ENCODE measurements at regions not wholly inside any gene's neighbourhood (a gene's known extent, or its start where the extent isn't known, plus 50 kb on each side); places are given as distances from the start of the nearest gene placed in this dataset.
"Not testable (repeated sequence)": the region's sequence is repeated elsewhere in the genome, so short reads cannot be mapped to it uniquely, and the experiment has no call there.

- Histone ChIP-seq H3K4me1 (ENCODE audit: insufficient read depth, low read length) (peaks cover 10% of the 10 kb centered on the region), H3K9me3 (ENCODE audit: control insufficient read depth in 1 of 2, insufficient read depth in 1 of 2, low read length in 2 of 2) (no peaks in the 10 kb centered on the region), H3K27ac (ENCODE audit: low read depth in 1 of 2, low read length in 2 of 2) (no peak overlapping the region), H3K36me3 (ENCODE audit: insufficient read depth, low read length) (no peaks in the 10 kb centered on the region), H3K4me3 (ENCODE audit: low read length) (no peak overlapping the region), H3K27me3 (ENCODE audit: control insufficient read depth in 1 of 2, insufficient read depth in 2 of 2, low read length in 2 of 2) (no peaks in the 10 kb centered on the region)
- POLR2A ChIA-PET: no interaction called here
- no peak overlapping the region for H3K4me3 Mint-ChIP-seq
- no peak overlapping the region for H3K27ac Mint-ChIP-seq
- no peak for DNase-seq
- intact Hi-C loops (cut with DNase I, micrococcal nuclease): no loop called here
- H3K9me3 Mint-ChIP-seq: no peaks in the 10 kb centered on the region
- TF ChIP-seq CTCF (IDR thresholded peaks at IDR 0.05): no peak
- H3K27me3 Mint-ChIP-seq: no peaks in the 10 kb centered on the region
- H3K4me1 Mint-ChIP-seq (ENCODE audit: low read depth): peaks cover 4% of the 10 kb centered on the region
- CTCF ChIA-PET: no interaction called here
- no peak for ATAC-seq (ENCODE audit: poor library complexity)
- no peaks in the 10 kb centered on the region for H3K36me3 Mint-ChIP-seq (ENCODE audit: low read depth)
Observed at GRCh38 chrX:111035991-111036390, 60.0 kb upstream of the PAK3 start.

- Histone ChIP-seq H3K27me3 (ENCODE audit: control insufficient read depth in 1 of 2, insufficient read depth in 2 of 2, low read length in 2 of 2) (no peaks in the 10 kb centered on the region), H3K4me1 (ENCODE audit: insufficient read depth, low read length) (peaks cover 3% of the 10 kb centered on the region), H3K9me3 (ENCODE audit: control insufficient read depth in 1 of 2, insufficient read depth in 1 of 2, low read length in 2 of 2) (no peaks in the 10 kb centered on the region), H3K27ac (ENCODE audit: low read depth in 1 of 2, low read length in 2 of 2) (no peak overlapping the region), H3K36me3 (ENCODE audit: insufficient read depth, low read length) (no peaks in the 10 kb centered on the region), H3K4me3 (ENCODE audit: low read length) (no peak overlapping the region)
- no peak overlapping the region for H3K27ac Mint-ChIP-seq
- no peak overlapping the region for H3K4me3 Mint-ChIP-seq
- no peaks in the 10 kb centered on the region for H3K27me3 Mint-ChIP-seq
- no peaks in the 10 kb centered on the region for H3K4me1 Mint-ChIP-seq (ENCODE audit: low read depth)
- POLR2A ChIA-PET: no interaction called here
- intact Hi-C loops (cut with DNase I, micrococcal nuclease): no loop called here
- CTCF ChIA-PET: no interaction called here
- DNase-seq (no peak), ATAC-seq (ENCODE audit: poor library complexity) (no peak)
- TF ChIP-seq CTCF (IDR thresholded peaks at IDR 0.05): no peak
- no peaks in the 10 kb centered on the region for H3K36me3 Mint-ChIP-seq (ENCODE audit: low read depth)
- no peaks in the 10 kb centered on the region for H3K9me3 Mint-ChIP-seq
Observed at GRCh38 chrX:111035256-111035655, 60.7 kb upstream of the PAK3 start.

GRCh38 chrX:111022998-111023397 lies 73.0 kb upstream of the PAK3 start:
- CTCF ChIA-PET; H3K27ac Mint-ChIP-seq; H3K4me1 Mint-ChIP-seq (ENCODE audit: low read depth); H3K36me3 Mint-ChIP-seq (ENCODE audit: low read depth); POLR2A ChIA-PET; H3K36me3 ChIP-seq (ENCODE audit: insufficient read depth, low read length); H3K27me3 Mint-ChIP-seq; DNase-seq; intact Hi-C loops (cut with DNase I, micrococcal nuclease); H3K4me3 Mint-ChIP-seq; ATAC-seq (ENCODE audit: poor library complexity); H3K27me3 ChIP-seq (ENCODE audit: control insufficient read depth in 1 of 2, insufficient read depth in 2 of 2, low read length in 2 of 2); H3K9me3 ChIP-seq (ENCODE audit: control insufficient read depth in 1 of 2, insufficient read depth in 1 of 2, low read length in 2 of 2); H3K4me1 ChIP-seq (ENCODE audit: insufficient read depth, low read length); H3K9me3 Mint-ChIP-seq; H3K27ac ChIP-seq (ENCODE audit: low read depth in 1 of 2, low read length in 2 of 2); H3K4me3 ChIP-seq (ENCODE audit: low read length): not testable (repeated sequence)

GRCh38 chrX:111020283-111020682 lies 75.7 kb upstream of the PAK3 start:
- no peaks in the 10 kb centered on the region for H3K9me3 ChIP-seq (ENCODE audit: control insufficient read depth in 1 of 2, insufficient read depth in 1 of 2, low read length in 2 of 2)
- H3K36me3 ChIP-seq (ENCODE audit: insufficient read depth, low read length): no peaks in the 10 kb centered on the region
- DNase-seq (no peak), ATAC-seq (ENCODE audit: poor library complexity) (no peak)
- TF ChIP-seq CTCF (IDR thresholded peaks at IDR 0.05): no peak
- no peak overlapping the region for H3K27ac Mint-ChIP-seq
- no peaks in the 10 kb centered on the region for H3K4me1 Mint-ChIP-seq (ENCODE audit: low read depth)
- POLR2A ChIA-PET: no interaction called here
- no peak overlapping the region for H3K4me3 Mint-ChIP-seq
- H3K27ac ChIP-seq (ENCODE audit: low read depth in 1 of 2, low read length in 2 of 2): no peak overlapping the region
- H3K4me1 ChIP-seq (ENCODE audit: insufficient read depth, low read length): no peaks in the 10 kb centered on the region
- peaks cover 3% of the 10 kb centered on the region for H3K9me3 Mint-ChIP-seq
- peaks cover 12% of the 10 kb centered on the region for H3K27me3 Mint-ChIP-seq
- H3K4me3 ChIP-seq (ENCODE audit: low read length): no peak overlapping the region
- CTCF ChIA-PET: no interaction called here
- H3K36me3 Mint-ChIP-seq (ENCODE audit: low read depth): no peaks in the 10 kb centered on the region
- H3K27me3 ChIP-seq (ENCODE audit: control insufficient read depth in 1 of 2, insufficient read depth in 2 of 2, low read length in 2 of 2): no peaks in the 10 kb centered on the region
- intact Hi-C loops (cut with DNase I, micrococcal nuclease): no loop called here

Measured in CD4-positive, alpha-beta T cell (primary cell).